WTC11 (cell line): ENCODE measurements at regions not wholly inside any gene's neighbourhood (a gene's known extent, or its start where the extent isn't known, plus 50 kb on each side); places are given as distances from the start of the nearest gene placed in this dataset.
A peak's percentile ranks its signal among the peaks of the same experiment; 100 is the strongest.
"Not testable (repeated sequence)": the region's sequence is repeated elsewhere in the genome, so short reads cannot be mapped to it uniquely, and the experiment has no call there.

ENCODE experiments used
- ATAC-seq: fragments of 200-7000 bp; cut with Tn5 transposase; 2 replicates; pipeline ENCODE4 v1.10.0; 2021; ENCODE audit warnings: mild to moderate bottlenecking, moderate library complexity
- CTCF ChIA-PET: fragments of 300-600 bp; sonication (Branson Sonifier 250); formaldehyde crosslinking; loops from one replicate; lab custom pipeline; 2021; ENCODE audit warnings: antibody characterized with exemption; lab: Charles Lee
- POLR2A ChIA-PET: fragments of 350-600 bp; sonication (Branson Sonifier 250); formaldehyde crosslinking; loops from one replicate; lab custom pipeline; 2021; ENCODE audit warnings: antibody characterized with exemption; lab: Charles Lee
- DNase-seq: peaks from one replicate; pipeline ENCODE4 v3.0.0; 2021; ENCODE audit warnings: low spot score
- H3K27ac Mint-ChIP-seq: 2 replicates; pipeline ENCODE4 v1.8.0; 2021; ENCODE audit warnings: mixed read lengths
- H3K27me3 Mint-ChIP-seq: 2 replicates; pipeline ENCODE4 v1.8.0; 2021; ENCODE audit warnings: low read depth, mild to moderate bottlenecking, moderate library complexity, mixed read lengths
- H3K36me3 Mint-ChIP-seq: 2 replicates; pipeline ENCODE4 v1.8.0; 2021; ENCODE audit warnings: mixed read lengths
- H3K4me1 Mint-ChIP-seq: 2 replicates; pipeline ENCODE4 v1.8.0; 2022; ENCODE audit warnings: mixed read lengths
- H3K4me3 Mint-ChIP-seq: 2 replicates; pipeline ENCODE4 v1.8.0; 2021; ENCODE audit warnings: mild to moderate bottlenecking, moderate library complexity, mixed read lengths
- H3K9me3 Mint-ChIP-seq: 2 replicates; pipeline ENCODE4 v1.8.0; 2021; ENCODE audit warnings: mixed read lengths
- ATF1 ChIP-seq: sonication (generic); formaldehyde crosslinking; IDR thresholded peaks from 2 replicates; pipeline ENCODE4 v1.8.1; 2023; ENCODE audit warnings: mild to moderate bottlenecking, moderate library complexity, missing genetic modification reagents
- CREB1 ChIP-seq: sonication (generic); formaldehyde crosslinking; IDR thresholded peaks from 2 replicates; pipeline ENCODE4 v1.8.0; 2023; ENCODE audit warnings: mild to moderate bottlenecking, missing genetic modification reagents
- ESRRA ChIP-seq: sonication (generic); formaldehyde crosslinking; IDR thresholded peaks from 2 replicates; pipeline ENCODE4 v1.8.1; 2022; ENCODE audit warnings: mild to moderate bottlenecking, missing genetic modification reagents, borderline replicate concordance
- FOXP1 ChIP-seq: sonication (generic); formaldehyde crosslinking; IDR thresholded peaks from 2 replicates; pipeline ENCODE4 v1.8.0; 2022; ENCODE audit warnings: missing genetic modification reagents, mild to moderate bottlenecking, moderate library complexity, borderline replicate concordance
- GTF2I ChIP-seq: fragments of 250-450 bp; sonication (Bioruptor Pico); conservative IDR thresholded peaks from 2 replicates; pipeline ENCODE4 v1.4.0; 2021; ENCODE audit warnings: mild to moderate bottlenecking
- NFYB ChIP-seq: sonication (generic); formaldehyde crosslinking; conservative IDR thresholded peaks from 2 replicates; pipeline ENCODE4 v1.8.0; 2022; ENCODE audit warnings: low read depth, missing genetic modification reagents
- ZNF219 ChIP-seq: sonication (generic); formaldehyde crosslinking; IDR thresholded peaks from 2 replicates; pipeline ENCODE4 v1.8.0; 2023; ENCODE audit warnings: missing genetic modification reagents, mild to moderate bottlenecking, borderline replicate concordance
- ZNF232 ChIP-seq: sonication (generic); formaldehyde crosslinking; IDR thresholded peaks from 2 replicates; pipeline ENCODE4 v1.8.0; 2022; ENCODE audit warnings: mild to moderate bottlenecking, missing genetic modification reagents
- ZNF317 ChIP-seq: sonication (generic); formaldehyde crosslinking; IDR thresholded peaks from 2 replicates; pipeline ENCODE4 v1.8.1; 2023; ENCODE audit warnings: low read depth, mild to moderate bottlenecking, moderate library complexity, missing genetic modification reagents, borderline replicate concordance
- TF ChIP-seq, protein P1 (sequence below): sonication (generic); formaldehyde crosslinking; conservative IDR thresholded peaks from 2 replicates; pipeline ENCODE4 v1.8.1; 2023; ENCODE audit warnings: mild to moderate bottlenecking, low read depth, missing genetic modification reagents, moderate library complexity
- TF ChIP-seq, protein P2 (sequence below): sonication (generic); formaldehyde crosslinking; IDR thresholded peaks from 2 replicates; pipeline ENCODE4 v1.8.0; 2022; ENCODE audit warnings: mild to moderate bottlenecking, missing genetic modification reagents
- TF ChIP-seq, protein P3 (sequence below): sonication (generic); formaldehyde crosslinking; IDR thresholded peaks from 2 replicates; pipeline ENCODE4 v1.8.1; 2023; ENCODE audit warnings: mild to moderate bottlenecking, moderate library complexity, missing genetic modification reagents
- TF ChIP-seq, protein P4 (sequence below): fragments of 250-450 bp; sonication (Bioruptor Pico); IDR thresholded peaks from 2 replicates; pipeline ENCODE4 v2.1.2; 2022; ENCODE audit warnings: mild to moderate bottlenecking, moderate library complexity
- TF ChIP-seq, protein P5 (sequence below): sonication (generic); formaldehyde crosslinking; IDR thresholded peaks from 2 replicates; pipeline ENCODE4 v1.8.1; 2023; ENCODE audit warnings: mild to moderate bottlenecking, missing genetic modification reagents

DNA sequence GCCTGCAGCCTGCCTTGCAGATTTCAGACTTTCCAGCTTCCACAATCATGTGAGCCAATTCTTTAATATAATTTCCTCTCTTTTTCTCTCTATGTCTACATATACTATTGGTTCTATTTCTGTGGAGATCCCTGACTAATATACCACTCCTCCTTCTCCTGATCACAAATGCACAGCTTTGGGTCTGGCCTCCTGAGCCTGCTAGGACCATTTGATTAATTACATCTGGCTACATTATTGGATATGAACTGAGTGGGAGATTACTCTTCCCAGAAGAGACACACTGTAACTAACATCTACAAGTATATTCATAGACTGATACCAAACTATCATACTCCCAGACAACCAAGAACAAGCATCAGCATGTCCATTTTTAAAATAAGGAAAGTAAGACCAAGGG lies 188.9 kb upstream of the LMCD1 start (continued):
- TF ChIP-seq, protein P1, sequence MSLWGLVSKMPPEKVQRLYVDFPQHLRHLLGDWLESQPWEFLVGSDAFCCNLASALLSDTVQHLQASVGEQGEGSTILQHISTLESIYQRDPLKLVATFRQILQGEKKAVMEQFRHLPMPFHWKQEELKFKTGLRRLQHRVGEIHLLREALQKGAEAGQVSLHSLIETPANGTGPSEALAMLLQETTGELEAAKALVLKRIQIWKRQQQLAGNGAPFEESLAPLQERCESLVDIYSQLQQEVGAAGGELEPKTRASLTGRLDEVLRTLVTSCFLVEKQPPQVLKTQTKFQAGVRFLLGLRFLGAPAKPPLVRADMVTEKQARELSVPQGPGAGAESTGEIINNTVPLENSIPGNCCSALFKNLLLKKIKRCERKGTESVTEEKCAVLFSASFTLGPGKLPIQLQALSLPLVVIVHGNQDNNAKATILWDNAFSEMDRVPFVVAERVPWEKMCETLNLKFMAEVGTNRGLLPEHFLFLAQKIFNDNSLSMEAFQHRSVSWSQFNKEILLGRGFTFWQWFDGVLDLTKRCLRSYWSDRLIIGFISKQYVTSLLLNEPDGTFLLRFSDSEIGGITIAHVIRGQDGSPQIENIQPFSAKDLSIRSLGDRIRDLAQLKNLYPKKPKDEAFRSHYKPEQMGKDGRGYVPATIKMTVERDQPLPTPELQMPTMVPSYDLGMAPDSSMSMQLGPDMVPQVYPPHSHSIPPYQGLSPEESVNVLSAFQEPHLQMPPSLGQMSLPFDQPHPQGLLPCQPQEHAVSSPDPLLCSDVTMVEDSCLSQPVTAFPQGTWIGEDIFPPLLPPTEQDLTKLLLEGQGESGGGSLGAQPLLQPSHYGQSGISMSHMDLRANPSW (CRISPR knock-in tag) = no peak
- TF ChIP-seq, protein P2, sequence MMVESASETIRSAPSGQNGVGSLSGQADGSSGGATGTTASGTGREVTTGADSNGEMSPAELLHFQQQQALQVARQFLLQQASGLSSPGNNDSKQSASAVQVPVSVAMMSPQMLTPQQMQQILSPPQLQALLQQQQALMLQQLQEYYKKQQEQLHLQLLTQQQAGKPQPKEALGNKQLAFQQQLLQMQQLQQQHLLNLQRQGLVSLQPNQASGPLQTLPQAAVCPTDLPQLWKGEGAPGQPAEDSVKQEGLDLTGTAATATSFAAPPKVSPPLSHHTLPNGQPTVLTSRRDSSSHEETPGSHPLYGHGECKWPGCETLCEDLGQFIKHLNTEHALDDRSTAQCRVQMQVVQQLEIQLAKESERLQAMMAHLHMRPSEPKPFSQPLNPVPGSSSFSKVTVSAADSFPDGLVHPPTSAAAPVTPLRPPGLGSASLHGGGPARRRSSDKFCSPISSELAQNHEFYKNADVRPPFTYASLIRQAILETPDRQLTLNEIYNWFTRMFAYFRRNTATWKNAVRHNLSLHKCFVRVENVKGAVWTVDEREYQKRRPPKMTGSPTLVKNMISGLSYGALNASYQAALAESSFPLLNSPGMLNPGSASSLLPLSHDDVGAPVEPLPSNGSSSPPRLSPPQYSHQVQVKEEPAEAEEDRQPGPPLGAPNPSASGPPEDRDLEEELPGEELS = no peak

DNA sequence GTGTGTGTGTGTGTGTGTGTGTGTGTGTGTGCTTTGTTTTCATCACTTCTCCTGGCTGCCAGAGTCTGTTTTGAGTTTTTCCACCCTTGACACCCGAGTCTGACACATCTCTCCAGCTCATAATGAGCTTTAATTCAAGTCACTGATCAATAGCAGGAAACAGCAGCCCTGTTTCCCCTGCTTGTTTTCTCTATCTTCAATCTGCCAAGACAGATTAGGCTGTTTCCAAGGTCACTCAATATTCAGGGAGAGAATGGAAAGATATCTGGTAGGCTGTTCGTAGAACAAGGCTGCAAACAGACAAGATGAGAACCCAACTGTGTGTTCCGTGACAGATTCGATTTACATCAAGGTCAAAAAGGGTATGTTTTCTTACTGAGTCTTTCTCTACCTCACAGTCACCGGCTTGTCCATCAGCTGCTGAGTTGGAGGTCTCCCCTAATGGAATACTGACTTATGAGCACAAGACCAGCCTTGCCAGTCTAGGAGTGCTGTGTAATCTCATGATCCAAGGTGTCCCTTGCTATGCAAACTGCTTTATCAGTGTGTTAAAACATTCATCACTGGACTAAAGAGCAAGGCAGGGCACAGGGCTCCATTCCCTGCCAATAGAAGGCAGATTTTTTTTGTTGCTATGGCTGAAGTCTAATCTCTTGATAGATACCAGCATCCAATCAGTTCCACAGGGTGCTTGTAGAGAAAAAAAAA lies 187.9 kb upstream of the LMCD1 start:
- TF ChIP-seq NFYB (CRISPR knock-in tag) = no peak
- peaks cover 5% of the 10 kb centered on the region for H3K36me3 Mint-ChIP-seq
- no peak overlapping the region for H3K27ac Mint-ChIP-seq
- ChIA-PET POLR2A (no interaction called here), CTCF (no interaction called here)
- no peaks in the 10 kb centered on the region for H3K27me3 Mint-ChIP-seq
- H3K9me3 Mint-ChIP-seq = peaks cover 18% of the 10 kb centered on the region
- no peak for ATAC-seq
- H3K4me1 Mint-ChIP-seq = peaks cover 27% of the 10 kb centered on the region; the same call in 1 of the 2 replicates
- no peak for DNase-seq
- H3K4me3 Mint-ChIP-seq = no peak overlapping the region

DNA sequence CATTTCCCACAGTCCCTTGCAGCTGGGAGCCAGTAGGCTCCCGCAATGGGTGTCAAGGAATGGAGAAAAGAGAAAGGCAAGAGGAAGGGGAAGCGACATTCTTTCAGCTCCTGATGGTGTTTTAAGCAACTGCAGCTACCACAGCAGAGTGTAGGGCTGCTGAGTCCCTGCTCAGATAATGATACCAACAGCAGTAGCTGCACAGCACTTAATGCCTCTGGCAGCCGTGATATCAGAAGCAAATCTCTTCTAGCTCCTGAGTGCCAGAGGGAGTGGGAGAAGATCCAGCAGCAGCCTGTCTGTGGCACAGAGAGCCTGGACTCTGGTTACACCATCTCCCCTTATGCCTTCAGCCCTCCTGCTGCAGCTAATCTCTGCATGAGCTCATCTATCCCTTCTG lies 186.1 kb upstream of the LMCD1 start:
- POLR2A ChIA-PET, H3K9me3 Mint-ChIP-seq, H3K27me3 Mint-ChIP-seq, ATAC-seq, H3K4me3 Mint-ChIP-seq, H3K36me3 Mint-ChIP-seq, DNase-seq, H3K27ac Mint-ChIP-seq: not testable (repeated sequence)
- CTCF ChIA-PET = interaction anchor here (1.0 to 1.1 kb wide), 2 partner anchors 9 to 76 kb away, joined by 4 to 10 read pairs; no protein-coding TSS in a partner anchor
- H3K4me1 Mint-ChIP-seq = peaks cover 27% of the 10 kb centered on the region; the same call in 1 of the 2 replicates

DNA sequence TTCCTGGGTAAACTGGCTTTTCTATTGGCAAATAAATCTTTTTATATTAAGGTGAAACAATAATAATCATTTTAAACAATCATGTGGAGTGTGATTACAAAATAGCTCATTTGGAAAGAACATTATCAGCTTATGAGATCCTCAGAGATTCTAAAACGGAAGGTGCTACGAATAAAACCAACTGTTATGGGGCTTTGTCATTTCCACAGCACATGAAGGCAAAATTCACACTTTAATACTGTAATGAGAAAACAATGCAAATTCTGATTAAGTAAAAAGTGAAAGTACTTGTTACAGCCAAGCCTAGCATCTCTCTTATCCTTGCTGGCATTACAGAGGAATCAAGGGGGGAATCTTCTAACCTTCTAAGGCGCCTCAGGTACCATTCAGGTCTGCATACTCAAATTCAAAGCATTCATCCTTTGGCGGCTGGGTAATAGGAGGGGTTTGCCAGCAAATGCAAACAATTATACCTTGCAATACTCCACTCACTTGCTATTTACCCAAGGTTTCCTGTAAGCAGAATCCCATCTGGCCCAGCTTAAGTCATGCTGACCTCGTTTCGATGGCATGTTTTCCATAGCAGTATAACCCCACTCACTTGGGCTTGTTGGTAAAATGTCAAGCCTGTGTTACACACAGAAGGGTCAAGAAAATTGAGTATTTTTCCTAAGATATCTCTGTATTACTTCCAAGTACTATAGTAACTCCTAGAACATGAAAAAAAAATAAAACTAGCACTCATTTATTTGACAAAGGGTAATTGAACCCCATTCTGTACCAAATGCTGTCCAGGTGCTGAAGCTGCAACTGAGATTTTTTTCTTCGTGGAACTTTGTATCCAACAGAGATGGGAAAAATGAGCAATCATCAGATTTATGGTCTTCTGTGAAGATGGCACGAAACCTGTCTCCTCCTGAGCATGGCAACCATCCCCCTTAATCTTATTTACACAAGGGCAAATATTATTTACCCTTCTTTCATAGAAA lies 183.7 kb upstream of the LMCD1 start:
- ChIA-PET CTCF (interaction anchor here (1.1 to 1.5 kb wide), 4 partner anchors 16 to 222 kb away, joined by 3 to 4 read pairs (median 4); no protein-coding TSS in a partner anchor), POLR2A (no interaction called here)
- DNase-seq (no peak), ATAC-seq (peak; percentile 35)
- Mint-ChIP-seq H3K27me3 (no peaks in the 10 kb centered on the region), H3K4me3 (no peak overlapping the region), H3K9me3 (no peaks in the 10 kb centered on the region), H3K4me1 (peaks cover 27% of the 10 kb centered on the region; the same call in 1 of the 2 replicates), H3K27ac (no peak overlapping the region), H3K36me3 (no peaks in the 10 kb centered on the region)
- no peak for TF ChIP-seq FOXP1 (CRISPR knock-in tag)
- TF ChIP-seq GTF2I (CRISPR knock-in tag) = no peak
- no peak for TF ChIP-seq ATF1 (CRISPR knock-in tag)
- no peak for TF ChIP-seq ESRRA (CRISPR knock-in tag)
- TF ChIP-seq ZNF232 = no peak
- no peak for TF ChIP-seq ZNF317
- TF ChIP-seq CREB1 (CRISPR knock-in tag) = no peak
- TF ChIP-seq, protein P3, sequence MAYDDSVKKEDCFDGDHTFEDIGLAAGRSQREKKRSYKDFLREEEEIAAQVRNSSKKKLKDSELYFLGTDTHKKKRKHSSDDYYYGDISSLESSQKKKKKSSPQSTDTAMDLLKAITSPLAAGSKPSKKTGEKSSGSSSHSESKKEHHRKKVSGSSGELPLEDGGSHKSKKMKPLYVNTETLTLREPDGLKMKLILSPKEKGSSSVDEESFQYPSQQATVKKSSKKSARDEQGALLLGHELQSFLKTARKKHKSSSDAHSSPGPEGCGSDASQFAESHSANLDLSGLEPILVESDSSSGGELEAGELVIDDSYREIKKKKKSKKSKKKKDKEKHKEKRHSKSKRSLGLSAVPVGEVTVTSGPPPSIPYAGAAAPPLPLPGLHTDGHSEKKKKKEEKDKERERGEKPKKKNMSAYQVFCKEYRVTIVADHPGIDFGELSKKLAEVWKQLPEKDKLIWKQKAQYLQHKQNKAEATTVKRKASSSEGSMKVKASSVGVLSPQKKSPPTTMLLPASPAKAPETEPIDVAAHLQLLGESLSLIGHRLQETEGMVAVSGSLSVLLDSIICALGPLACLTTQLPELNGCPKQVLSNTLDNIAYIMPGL (CRISPR knock-in tag) = no peak
- TF ChIP-seq, protein P4, sequence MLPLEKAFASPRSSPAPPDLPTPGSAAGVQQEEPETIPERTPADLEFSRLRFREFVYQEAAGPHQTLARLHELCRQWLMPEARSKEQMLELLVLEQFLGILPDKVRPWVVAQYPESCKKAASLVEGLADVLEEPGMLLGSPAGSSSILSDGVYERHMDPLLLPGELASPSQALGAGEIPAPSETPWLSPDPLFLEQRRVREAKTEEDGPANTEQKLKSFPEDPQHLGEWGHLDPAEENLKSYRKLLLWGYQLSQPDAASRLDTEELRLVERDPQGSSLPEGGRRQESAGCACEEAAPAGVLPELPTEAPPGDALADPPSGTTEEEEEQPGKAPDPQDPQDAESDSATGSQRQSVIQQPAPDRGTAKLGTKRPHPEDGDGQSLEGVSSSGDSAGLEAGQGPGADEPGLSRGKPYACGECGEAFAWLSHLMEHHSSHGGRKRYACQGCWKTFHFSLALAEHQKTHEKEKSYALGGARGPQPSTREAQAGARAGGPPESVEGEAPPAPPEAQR = no peak
- TF ChIP-seq, protein P5, sequence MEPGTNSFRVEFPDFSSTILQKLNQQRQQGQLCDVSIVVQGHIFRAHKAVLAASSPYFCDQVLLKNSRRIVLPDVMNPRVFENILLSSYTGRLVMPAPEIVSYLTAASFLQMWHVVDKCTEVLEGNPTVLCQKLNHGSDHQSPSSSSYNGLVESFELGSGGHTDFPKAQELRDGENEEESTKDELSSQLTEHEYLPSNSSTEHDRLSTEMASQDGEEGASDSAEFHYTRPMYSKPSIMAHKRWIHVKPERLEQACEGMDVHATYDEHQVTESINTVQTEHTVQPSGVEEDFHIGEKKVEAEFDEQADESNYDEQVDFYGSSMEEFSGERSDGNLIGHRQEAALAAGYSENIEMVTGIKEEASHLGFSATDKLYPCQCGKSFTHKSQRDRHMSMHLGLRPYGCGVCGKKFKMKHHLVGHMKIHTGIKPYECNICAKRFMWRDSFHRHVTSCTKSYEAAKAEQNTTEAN (CRISPR knock-in tag) = no peak
- no peak for TF ChIP-seq ZNF219 (CRISPR knock-in tag)
